ENCODE measurements at regions not wholly inside any gene's neighbourhood (a gene's known extent, or its start where the extent isn't known, plus 50 kb on each side); places are given as distances from the start of the nearest gene placed in this dataset.

DNA sequence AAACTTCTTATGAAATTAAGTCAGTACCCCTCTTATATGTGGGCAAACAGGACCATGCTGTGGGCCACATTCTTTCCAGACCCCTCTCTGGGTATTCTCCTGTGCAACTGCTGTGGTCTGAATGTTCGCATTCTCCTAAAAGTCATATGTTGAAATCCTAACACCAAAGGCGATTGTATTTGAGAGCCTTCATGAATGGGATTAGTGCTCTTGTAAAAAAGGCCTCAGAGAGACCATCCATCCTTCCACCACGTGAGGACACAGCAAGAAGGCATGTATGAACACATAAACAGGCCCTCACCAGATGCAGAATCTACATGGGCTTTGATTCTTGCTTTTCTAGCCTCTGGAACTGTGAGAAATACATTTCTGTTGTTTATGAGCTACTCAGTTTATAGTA is 68.0 kb upstream of the NAALADL2 start:
- no peak for DNase-seq

GRCh38 chr3:174792864-174793263 is 66.3 kb upstream of the NAALADL2 start:
- DNase-seq: no peak

All from DMS153 (cell line).